SK-N-SH (cell line): ENCODE measurements at regions not wholly inside any gene's neighbourhood (a gene's known extent, or its start where the extent isn't known, plus 50 kb on each side); places are given as distances from the start of the nearest gene placed in this dataset.

Source experiments
- CTCF ChIA-PET: fragments of 300-600, 350-600 bp; formaldehyde crosslinking; extraction: SDS; loops from one replicate; lab custom pipeline; 2021; lab: Yijun Ruan, JAX
- POLR2A ChIA-PET: fragments of 350-600 bp; sonication (Branson Sonifier 250); formaldehyde crosslinking; extraction: SDS; loops from one replicate; lab custom pipeline; 2020; ENCODE audit warnings: antibody characterized with exemption, inconsistent platforms; lab: Yijun Ruan, JAX
- DNase-seq: peaks from one replicate; pipeline ENCODE4 v3.0.0; 2012
- H2AFZ ChIP-seq: fragments of 200-600 bp; sonication (generic); 2 replicates; pipeline ENCODE4 v1.8.1; 2016; ENCODE audit warnings: antibody characterized with exemption, mild to moderate bottlenecking, low read depth
- H3F3A ChIP-seq: fragments of 200-600 bp; sonication (generic); replicated peaks from 2 replicates; pipeline ENCODE3; 2016; ENCODE audit warnings: antibody characterized with exemption, mild to moderate bottlenecking; ENCODE audit not compliant: insufficient read depth
- H3K27ac ChIP-seq, 2 experiments: fragments of 200-500 bp in 1 of 2; fragments of 200-600 bp in 1 of 2; sonication (Bioruptor generic) in 1 of 2; sonication (generic), shearing (Covaris generic) in 1 of 2; 2 replicates each; pipeline versions ENCODE4 v1.5.1 to v1.6.1; 2014 to 2016; ENCODE audit warnings: low read depth in 2 of 2, inconsistent platforms in 1 of 2, low read length in 1 of 2, mild to moderate bottlenecking in 1 of 2, mixed read lengths in 1 of 2
- H3K27me3 ChIP-seq: fragments of 200-600 bp; sonication (generic), shearing (Covaris generic); 2 replicates; pipeline ENCODE4 v1.6.1; 2016; ENCODE audit warnings: mixed run types; ENCODE audit not compliant: insufficient read depth
- H3K36me3 ChIP-seq, 2 experiments: fragments of 200-500 bp in 1 of 2; fragments of 200-600 bp in 1 of 2; sonication (Bioruptor generic) in 1 of 2; sonication (generic) in 1 of 2; replicated peaks in 1 of 2; 2 replicates each; pipeline versions ENCODE3 to v1.5.1; 2014 to 2016; ENCODE audit warnings: low read length in 1 of 2, mild to moderate bottlenecking in 1 of 2; ENCODE audit not compliant: insufficient read depth in 2 of 2, control insufficient read depth in 1 of 2
- H3K4me1 ChIP-seq, 2 experiments: fragments of 200-500 bp in 1 of 2; fragments of 200-600 bp in 1 of 2; sonication (Bioruptor generic) in 1 of 2; sonication (generic), shearing (Covaris generic) in 1 of 2; 2 replicates each; pipeline versions ENCODE4 v1.5.1 to v1.6.1; 2014 to 2016; ENCODE audit warnings: low read depth in 1 of 2, low read length in 1 of 2, mixed run types in 1 of 2; ENCODE audit not compliant: insufficient read depth in 2 of 2, control insufficient read depth in 1 of 2
- H3K4me2 ChIP-seq: fragments of 200-600 bp; sonication (generic), shearing (Covaris generic); 2 replicates; pipeline ENCODE4 v1.6.1; 2017; ENCODE audit warnings: mixed run types
- H3K4me3 ChIP-seq, 2 experiments: fragments of 200-500 bp in 1 of 2; fragments of 200-600 bp in 1 of 2; sonication (Bioruptor generic) in 1 of 2; sonication (generic), shearing (Covaris generic) in 1 of 2; 2 replicates each; pipeline versions ENCODE4 v1.5.1 to v1.8.1; 2014 to 2016; ENCODE audit warnings: low read depth in 2 of 2, inconsistent platforms in 1 of 2, low read length in 1 of 2, mild to moderate bottlenecking in 1 of 2, mixed read lengths in 1 of 2, moderate library complexity in 1 of 2
- H3K79me2 ChIP-seq: fragments of 200-600 bp; sonication (generic); 2 replicates; pipeline ENCODE4 v1.8.1; 2017; ENCODE audit warnings: mild to moderate bottlenecking; ENCODE audit not compliant: insufficient read depth
- H3K9ac ChIP-seq: fragments of 200-600 bp; sonication (generic); 2 replicates; pipeline ENCODE4 v1.6.1; 2017; ENCODE audit warnings: mixed run types
- H3K9me2 ChIP-seq: fragments of 200-600 bp; sonication (generic); 2 replicates; pipeline ENCODE4 v1.6.1; 2017; ENCODE audit warnings: mixed run types
- H3K9me3 ChIP-seq: fragments of 200-600 bp; sonication (generic); 2 replicates; pipeline ENCODE4 v1.6.1; 2017; ENCODE audit warnings: mixed run types, mild to moderate bottlenecking, moderate library complexity
- H4K20me1 ChIP-seq: fragments of 200-600 bp; sonication (generic); 2 replicates; pipeline ENCODE4 v1.6.1; 2017; ENCODE audit warnings: mild to moderate bottlenecking, mixed run types; ENCODE audit not compliant: insufficient read depth
- EP300 ChIP-seq, 2 experiments: IDR thresholded peaks; 2 replicates each; pipeline versions ENCODE4 v1.4.0 to v1.6.1; 2012; ENCODE audit warnings: borderline replicate concordance in 1 of 2, low read depth in 1 of 2, low read length in 1 of 2
- EZH2phosphoT487 ChIP-seq: fragments of 200-600 bp; sonication (generic); IDR thresholded peaks from 2 replicates; pipeline ENCODE4 v1.6.1; 2017; ENCODE audit warnings: low read depth, mixed run types, mild to moderate bottlenecking, antibody characterized with exemption, moderate library complexity, borderline replicate concordance
- FOSL2 ChIP-seq: IDR thresholded peaks from 2 replicates; pipeline ENCODE4 v1.4.0; 2012; ENCODE audit warnings: low read depth, mild to moderate bottlenecking, moderate library complexity, borderline replicate concordance
- FOXJ3 ChIP-seq: sonication (generic); formaldehyde crosslinking; IDR thresholded peaks from 2 replicates; pipeline ENCODE4 v1.5.1; 2020; ENCODE audit warnings: mild to moderate bottlenecking, missing genetic modification reagents
- GATA2 ChIP-seq: sonication (generic); formaldehyde crosslinking; IDR thresholded peaks from 2 replicates; pipeline ENCODE4 v1.5.0; 2020; ENCODE audit warnings: mild to moderate bottlenecking, missing genetic modification reagents
- IRF3 ChIP-seq: fragments of 150-350 bp; IDR thresholded peaks from 2 replicates; pipeline ENCODE4 v1.6.1; 2016; ENCODE audit warnings: mild to moderate bottlenecking, low read depth, low read length
- NRF1 ChIP-seq: IDR thresholded peaks from 2 replicates; pipeline ENCODE4 v1.6.1; 2012; ENCODE audit warnings: low read depth, mild to moderate bottlenecking, low read length
- POLR2AphosphoS5 ChIP-seq: IDR thresholded peaks from 2 replicates; pipeline ENCODE4 v1.6.1; 2012; ENCODE audit warnings: low read depth, low read length
- RAD21 ChIP-seq: IDR thresholded peaks from 2 replicates; pipeline ENCODE4 v1.6.1; 2012; ENCODE audit warnings: mild to moderate bottlenecking, low read length
- RCOR1 ChIP-seq: fragments of 150-350 bp; IDR thresholded peaks from 2 replicates; pipeline ENCODE4 v1.6.1; 2017; ENCODE audit warnings: antibody characterized with exemption, low read length
- SIN3A ChIP-seq: IDR thresholded peaks from 2 replicates; pipeline ENCODE4 v1.6.1; 2012; ENCODE audit warnings: low read depth, mild to moderate bottlenecking, low read length, moderate library complexity, borderline replicate concordance
- TAF1 ChIP-seq: IDR thresholded peaks from 2 replicates; pipeline ENCODE4 v1.6.1; 2012; ENCODE audit warnings: low read depth, mild to moderate bottlenecking, low read length, moderate library complexity, borderline replicate concordance
- USF2 ChIP-seq: fragments of 150-350 bp; IDR thresholded peaks from 2 replicates; pipeline ENCODE4 v1.6.1; 2017; ENCODE audit warnings: antibody characterized with exemption, low read length, low read depth, borderline replicate concordance
- WGBS: methylation state at CpG from one replicate; pipeline ENCODE4 v1.1.6; 2017; ENCODE audit warnings: low lambda C conversion rate; 5-methylcytosine and 5-hydroxymethylcytosine counted together

- Histone ChIP-seq H3F3A (no peaks in the 10 kb centered on the region), H3K27ac (no peak overlapping the region)
These were observed 130.7 kb downstream of the SLC38A6 start for GRCh38 chr14:61111731-61112130.

DNA sequence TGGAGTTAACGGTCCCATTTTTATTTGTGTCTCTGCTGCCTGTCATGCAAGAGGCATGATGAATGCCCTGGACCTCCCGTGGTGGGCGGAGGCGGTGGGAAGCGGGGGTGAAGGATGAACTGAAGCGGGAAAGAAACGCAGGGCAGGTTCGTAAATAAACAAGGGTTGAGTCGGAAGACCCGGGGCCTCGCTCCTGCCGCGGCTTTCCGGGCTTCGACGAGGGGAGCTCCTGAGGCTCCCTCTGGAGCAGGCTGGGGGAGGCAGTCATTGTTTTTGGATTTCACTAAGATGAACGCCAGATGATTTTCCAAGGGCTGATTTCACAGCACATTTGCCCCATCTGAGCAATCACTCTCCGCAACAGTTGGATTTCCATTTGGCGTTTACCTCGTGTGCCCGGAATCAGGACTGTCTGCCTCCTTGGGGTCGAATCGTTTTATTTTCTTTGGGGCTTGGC is 130.2 kb downstream of the SLC38A6 start:
- H4K20me1 ChIP-seq, result no peaks in the 10 kb centered on the region
- H3K9ac ChIP-seq, result no peak overlapping the region
- H2AFZ ChIP-seq, result no peak overlapping the region
- H3K27me3 ChIP-seq, result no peaks in the 10 kb centered on the region
- H3K4me3 ChIP-seq, result no peak overlapping the region
- H3K9me2 ChIP-seq, result no peaks in the 10 kb centered on the region
- DNase-seq, result no peak
- CTCF ChIA-PET, result interaction anchor here (0.8 kb wide), 1 partner anchor 174 kb away, joined by 3 read pairs; no protein-coding TSS in a partner anchor
- 85% methylated on average over 23 of the region's 23 CpGs for WGBS
- no peaks in the 10 kb centered on the region for H3F3A ChIP-seq
- POLR2A ChIA-PET, result no interaction called here
- H3K27ac ChIP-seq, result no peak overlapping the region
- H3K4me1 ChIP-seq, result peaks cover 4 to 7% of the 10 kb centered on the region in 2 experiments; a peak in 2 of 4 replicates
- H3K79me2 ChIP-seq, result no peaks in the 10 kb centered on the region
- no peak for TF ChIP-seq GATA2
- TF ChIP-seq USF2, result no peak
- no peak for TF ChIP-seq FOSL2
- no peak for TF ChIP-seq EZH2phosphoT487
- no peak for TF ChIP-seq RCOR1
- no peak for TF ChIP-seq SIN3A
- no peak for TF ChIP-seq TAF1
- no peak for TF ChIP-seq FOXJ3 (CRISPR knock-in tag)
- TF ChIP-seq EP300 (IDR thresholded peaks at IDR 0.05; ENCODE audit: borderline replicate concordance in 1 of 2, low read depth in 1 of 2, low read length in 1 of 2), result no peak
- no peak for TF ChIP-seq RAD21
- H3K9me3 ChIP-seq, result no peaks in the 10 kb centered on the region
- no peaks in the 10 kb centered on the region for H3K36me3 ChIP-seq
- no peak overlapping the region for H3K4me2 ChIP-seq

More at GRCh38 chr14:61111731-61112130, 130.7 kb downstream of the SLC38A6 start:
- no peaks in the 10 kb centered on the region for H3K79me2 ChIP-seq
- DNase-seq, result no peak
- no peak overlapping the region for H2AFZ ChIP-seq
- no peaks in the 10 kb centered on the region for H3K9me3 ChIP-seq
- ChIA-PET CTCF (interaction anchor here (0.8 kb wide), 1 partner anchor 174 kb away, joined by 3 read pairs; no protein-coding TSS in a partner anchor), POLR2A (no interaction called here)
- no peaks in the 10 kb centered on the region for H4K20me1 ChIP-seq
- no peaks in the 10 kb centered on the region for H3K27me3 ChIP-seq
- no peaks in the 10 kb centered on the region for H3K36me3 ChIP-seq
- no peak overlapping the region for H3K9ac ChIP-seq
- WGBS, result 94% methylated on average over 5 of the region's 5 CpGs
- no peak overlapping the region for H3K4me3 ChIP-seq
- H3K4me2 ChIP-seq, result no peak overlapping the region
- TF ChIP-seq NRF1, result no peak
- no peak for TF ChIP-seq RAD21
- no peak for TF ChIP-seq POLR2AphosphoS5
- TF ChIP-seq FOXJ3 (CRISPR knock-in tag), result no peak
- no peak for TF ChIP-seq IRF3
- TF ChIP-seq EZH2phosphoT487, result no peak
- H3K9me2 ChIP-seq, result no peaks in the 10 kb centered on the region
- H3K4me1 ChIP-seq, result peaks cover 4 to 7% of the 10 kb centered on the region in 2 experiments; a peak in 2 of 4 replicates
